ENCODE measurements at regions not wholly inside any gene's neighbourhood (a gene's known extent, or its start where the extent isn't known, plus 50 kb on each side); places are given as distances from the start of the nearest gene placed in this dataset.

GRCh38 chr2:121955426-121955825 is 200.0 kb downstream of the TSN start:
- DNase-seq (ENCODE audit: insufficient read length, low spot score) (no peak), FAIRE-seq (no peak)

GRCh38 chr2:121955872-121956271 is 200.4 kb downstream of the TSN start:
- DNase-seq (ENCODE audit: insufficient read length, low spot score) = no peak
- FAIRE-seq = no peak

DNA sequence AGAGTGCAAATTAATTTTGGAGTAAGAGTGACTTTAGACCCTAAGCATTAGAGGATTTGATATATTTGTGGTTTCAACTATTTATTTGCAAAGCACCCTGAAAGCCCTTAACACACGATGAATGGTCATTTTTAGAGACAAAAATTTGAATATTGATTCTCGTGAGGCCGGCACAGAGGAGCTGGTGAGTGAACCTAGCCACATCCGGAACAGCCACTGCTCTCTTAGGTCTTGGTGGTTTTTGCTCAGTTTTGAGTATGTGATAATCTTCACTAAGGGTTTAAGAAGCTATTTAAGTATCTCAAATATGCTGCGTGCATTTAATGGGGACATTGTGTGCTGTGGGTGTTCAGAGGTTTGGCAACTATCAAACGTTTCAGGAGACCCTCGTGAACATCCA is 204.8 kb downstream of the TSN start:
- no peak for DNase-seq (ENCODE audit: insufficient read length, low spot score)
- FAIRE-seq = no peak

GRCh38 chr2:121961761-121962160 is 206.3 kb downstream of the TSN start:
- FAIRE-seq (no peak), DNase-seq (ENCODE audit: insufficient read length, low spot score) (no peak)

GRCh38 chr2:121965661-121966060 is 210.2 kb downstream of the TSN start:
- FAIRE-seq (no peak), DNase-seq (ENCODE audit: insufficient read length, low spot score) (no peak)

GRCh38 chr2:121966663-121967062 is 211.2 kb downstream of the TSN start:
- DNase-seq (ENCODE audit: insufficient read length, low spot score) (no peak), FAIRE-seq (no peak)

- FAIRE-seq (no peak), DNase-seq (ENCODE audit: insufficient read length, low spot score) (no peak)
Measured at GRCh38 chr2:121969166-121969565, 213.7 kb downstream of the TSN start.

GRCh38 chr2:121969766-121970639 is 214.6 kb downstream of the TSN start:
- FAIRE-seq (no peak), DNase-seq (ENCODE audit: insufficient read length, low spot score) (no peak)

- no peak for DNase-seq (ENCODE audit: insufficient read length, low spot score)
- FAIRE-seq = no peak
Measured at GRCh38 chr2:121972203-121972602, 216.8 kb downstream of the TSN start.

DNA sequence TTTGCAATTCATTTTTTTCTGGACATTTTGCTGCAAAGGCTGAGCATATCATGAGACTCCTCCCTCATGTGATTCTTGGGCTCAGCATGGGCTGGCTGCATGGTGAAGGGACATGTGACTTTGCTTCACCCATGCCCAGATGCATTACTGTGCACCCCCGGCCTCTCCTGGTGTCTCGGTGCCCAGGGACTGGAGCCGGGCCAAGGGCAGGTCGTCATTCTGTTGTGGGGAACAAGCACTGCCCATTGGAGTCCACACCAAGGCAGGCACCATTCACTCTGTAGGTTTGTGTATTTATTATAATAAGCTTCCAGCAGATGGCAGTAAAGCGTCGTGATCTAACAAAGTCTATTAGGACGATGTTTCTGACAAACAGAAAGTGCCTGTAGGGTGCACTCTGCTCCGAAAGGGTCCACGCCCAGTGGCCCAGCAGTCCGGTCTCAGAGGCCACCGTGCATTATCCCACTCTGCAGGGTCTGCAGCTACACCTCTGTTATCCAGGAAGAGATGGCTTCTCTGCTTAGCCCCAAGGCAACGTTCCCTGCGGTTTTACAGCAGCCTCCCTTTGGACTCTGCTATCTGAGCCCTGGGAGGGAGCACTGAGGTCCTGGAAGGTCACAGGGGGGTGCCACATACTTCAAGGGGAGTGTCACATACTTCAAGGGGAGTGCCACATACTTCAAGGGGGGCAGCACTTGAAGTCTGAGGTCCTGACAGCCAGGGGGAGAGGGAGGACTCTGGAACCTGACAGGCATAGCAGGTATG is 219.6 kb downstream of the TSN start:
- FAIRE-seq (no peak), DNase-seq (ENCODE audit: insufficient read length, low spot score) (peak; percentile 75)

GRCh38 chr2:121976926-121977325 is 221.5 kb downstream of the TSN start:
- DNase-seq (ENCODE audit: insufficient read length, low spot score) = no peak
- FAIRE-seq = no peak

GRCh38 chr2:121977326-121977725 is 221.9 kb downstream of the TSN start:
- DNase-seq (ENCODE audit: insufficient read length, low spot score) = no peak
- no peak for FAIRE-seq

GRCh38 chr2:121992700-121993099 is 237.2 kb downstream of the TSN start:
- no peak for FAIRE-seq
- DNase-seq (ENCODE audit: insufficient read length, low spot score) = no peak

DNA sequence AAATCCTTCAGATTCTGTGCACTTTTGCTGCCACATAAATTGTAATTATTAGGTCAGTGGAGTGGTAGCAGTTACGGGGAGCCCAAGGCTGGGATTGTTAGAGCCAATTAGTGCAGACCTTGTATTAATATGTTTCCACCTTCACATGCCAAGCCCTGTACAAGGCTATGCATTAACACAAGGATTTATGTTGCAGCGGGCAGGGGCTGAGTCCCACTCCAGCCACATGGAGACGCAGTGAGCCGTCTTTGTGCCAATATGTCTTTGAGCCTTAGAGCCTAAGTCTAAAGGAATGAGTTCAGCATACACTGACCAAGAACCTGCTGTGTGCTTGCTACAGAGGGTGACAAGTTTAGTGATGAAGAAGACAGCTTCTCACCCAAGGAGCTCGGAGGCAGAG is 238.2 kb downstream of the TSN start:
- no peak for FAIRE-seq
- DNase-seq (ENCODE audit: insufficient read length, low spot score) = no peak

DNA sequence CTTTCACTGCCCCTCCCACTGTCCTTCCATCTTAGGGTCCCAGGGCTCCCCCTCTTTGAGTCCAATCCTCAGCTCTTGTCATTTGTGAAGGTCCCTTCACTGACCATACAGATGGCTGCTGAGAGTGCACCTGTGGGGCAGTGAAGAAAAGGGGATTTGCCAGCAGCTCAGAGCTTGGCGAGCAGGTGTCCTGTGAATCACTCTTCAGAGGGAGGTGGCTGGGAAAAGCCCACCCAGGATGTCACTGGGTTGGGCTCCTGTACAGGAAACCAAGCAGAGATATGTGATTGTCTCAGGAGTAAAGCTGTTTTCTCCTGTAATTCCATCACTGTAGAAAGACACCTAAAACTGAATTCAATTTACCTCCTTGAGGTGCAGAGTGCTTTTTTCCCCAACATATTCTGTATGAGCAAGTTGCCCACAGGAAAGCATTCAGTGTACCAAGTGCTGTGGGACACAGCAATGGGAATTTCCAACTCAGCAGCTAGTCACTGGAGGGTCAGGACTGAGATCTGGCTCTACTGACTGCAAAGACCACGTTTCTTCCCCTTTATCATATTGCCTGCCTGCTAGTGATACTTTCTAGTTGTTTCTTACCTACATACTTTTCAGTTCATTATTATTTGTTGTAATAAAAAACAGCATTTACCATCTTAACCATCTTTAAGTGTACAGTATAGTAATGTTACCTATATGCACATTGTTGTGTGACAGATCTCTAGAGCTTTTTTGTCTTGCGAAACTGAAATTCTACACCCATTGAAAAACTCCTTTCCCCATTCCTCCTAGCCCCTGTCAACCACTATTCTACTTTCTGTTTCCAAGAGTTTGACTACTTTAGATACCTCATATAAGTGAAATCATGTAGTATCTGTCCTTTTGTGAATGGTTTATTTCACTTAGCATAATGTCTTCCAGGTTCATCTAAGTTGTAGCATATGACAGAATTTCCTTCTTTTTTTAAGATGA is 239.1 kb downstream of the TSN start:
- FAIRE-seq (no peak), DNase-seq (ENCODE audit: insufficient read length, low spot score) (no peak)

- FAIRE-seq (no peak), DNase-seq (ENCODE audit: insufficient read length, low spot score) (no peak)
Measured at GRCh38 chr2:121998751-121999150, 243.3 kb downstream of the TSN start.

DNA sequence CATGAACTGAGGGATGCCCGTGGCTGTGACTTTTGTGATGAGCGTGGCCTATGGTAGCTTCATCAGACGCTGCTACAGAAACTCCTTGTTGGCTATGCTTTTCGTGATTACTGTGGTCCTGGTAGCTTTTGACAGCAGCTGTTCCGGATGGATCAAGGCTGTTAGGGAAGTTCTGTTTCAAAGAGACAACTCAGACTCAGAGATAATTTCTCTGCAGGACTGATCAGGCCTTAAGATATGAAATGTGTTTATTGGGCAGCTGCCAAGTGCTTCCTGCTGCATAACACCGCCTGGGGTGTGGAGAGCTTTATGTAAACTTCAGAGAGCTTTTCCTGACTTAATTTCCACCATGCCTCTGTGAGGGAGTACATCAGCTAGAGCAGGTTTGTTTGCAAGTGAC is 243.8 kb downstream of the TSN start:
- DNase-seq (ENCODE audit: insufficient read length, low spot score) (no peak), FAIRE-seq (no peak)

DNA sequence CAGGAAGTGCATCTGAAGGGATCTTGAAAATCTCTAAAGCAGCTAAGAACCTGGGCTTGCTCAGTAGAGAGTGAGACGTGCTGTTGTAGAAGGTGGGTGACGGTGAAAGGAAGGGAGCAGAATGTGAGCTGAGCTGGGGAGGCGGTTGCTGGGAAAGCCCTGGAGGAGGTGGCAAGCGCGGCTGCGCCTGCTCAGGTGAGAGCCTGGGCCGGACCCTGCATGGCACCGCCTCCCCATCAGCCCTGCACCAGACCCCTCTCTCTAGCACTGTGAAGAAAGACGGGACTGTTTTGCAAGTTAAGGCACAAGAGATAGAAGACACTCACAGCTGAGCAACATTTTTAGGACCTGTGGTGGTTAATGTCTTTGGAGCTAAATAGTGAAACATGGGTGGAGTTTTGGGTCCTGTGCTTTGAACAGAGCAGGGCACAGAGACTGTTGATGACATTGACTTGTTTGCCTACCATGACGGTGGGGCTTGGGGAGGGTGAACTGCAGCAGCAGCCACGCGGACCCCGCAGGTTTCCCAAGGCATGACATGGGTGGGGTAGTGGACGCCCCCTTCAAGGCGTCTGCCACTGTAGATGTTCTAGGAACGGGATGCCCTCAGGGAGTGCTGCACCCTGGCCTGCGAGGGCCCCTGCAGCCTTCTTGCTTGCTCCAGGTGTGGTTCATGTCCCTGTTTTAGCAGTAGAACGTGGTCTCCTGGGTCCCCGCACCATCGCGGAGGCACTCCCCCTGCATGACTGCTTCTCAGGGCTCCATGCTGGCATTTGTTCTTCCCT is 245.3 kb downstream of the TSN start:
- no peak for FAIRE-seq
- no peak for DNase-seq (ENCODE audit: insufficient read length, low spot score)

- FAIRE-seq (no peak), DNase-seq (ENCODE audit: insufficient read length, low spot score) (no peak)
Measured at GRCh38 chr2:122001441-122001874, 246.0 kb downstream of the TSN start.
